Left ventricle myocardium inferior (tissue), 1 donor: ENCODE measurements at regions not wholly inside any gene's neighbourhood (a gene's known extent, or its start where the extent isn't known, plus 50 kb on each side); places are given as distances from the start of the nearest gene placed in this dataset.

Source experiments
- DNase-seq: peaks from one replicate; pipeline ENCODE4 v3.0.0-alpha.2; 2020
- H3K27ac ChIP-seq: fragments of 200-600 bp; replicated peaks from 2 replicates; pipeline ENCODE4 v1.8.0; 2021
- H3K27me3 ChIP-seq: fragments of 200-600 bp; 2 replicates; pipeline ENCODE4 v1.8.0; 2021; ENCODE audit warnings: low read depth
- H3K36me3 ChIP-seq: fragments of 200-600 bp; 2 replicates; pipeline ENCODE4 v1.8.0; 2021
- H3K4me1 ChIP-seq: fragments of 200-600 bp; 2 replicates; pipeline ENCODE4 v1.8.0; 2021
- H3K4me3 ChIP-seq: fragments of 200-600 bp; 2 replicates; pipeline ENCODE4 v1.8.0; 2021; ENCODE audit warnings: mild to moderate bottlenecking, moderate library complexity
- H3K9me3 ChIP-seq: fragments of 200-600 bp; replicated peaks from 2 replicates; pipeline ENCODE4 v1.8.0; 2021
- intact Hi-C: fragments of 100-400 bp; cut with micrococcal nuclease; formaldehyde crosslinking; loops from one replicate; pipeline ENCODE4 v1.11.0; 2022
- TF ChIP-seq, protein P1 (sequence below): fragments of 200-600 bp; IDR thresholded peaks from 2 replicates; pipeline ENCODE4 v1.8.0; 2021; ENCODE audit warnings: antibody characterized with exemption, mild to moderate bottlenecking, borderline replicate concordance
- donor health status: DM: no; HTN: yes; CAD: no; lungs with severe emphysema.

DNA sequence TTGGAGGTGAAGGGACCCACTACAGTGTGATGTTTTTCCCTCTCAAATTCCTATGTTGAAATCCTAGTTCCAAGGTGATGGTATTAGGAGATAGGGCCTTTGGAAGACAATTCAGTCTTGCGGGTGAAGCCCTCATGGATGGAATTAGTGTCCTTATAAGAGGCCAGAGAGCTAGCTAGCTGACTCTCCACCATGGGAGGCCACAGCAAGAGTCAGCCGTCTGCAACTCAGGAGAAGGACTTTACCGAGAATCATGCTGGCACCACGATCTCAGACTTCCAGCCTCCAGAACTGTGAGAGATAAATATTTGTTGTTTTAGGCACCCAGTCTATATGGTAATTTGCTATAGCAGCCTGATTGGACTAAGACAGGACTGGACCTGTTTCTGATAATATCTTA is 461.4 kb downstream of the TSN start:
- intact Hi-C loops: no loop called here
- TF ChIP-seq, protein P1, sequence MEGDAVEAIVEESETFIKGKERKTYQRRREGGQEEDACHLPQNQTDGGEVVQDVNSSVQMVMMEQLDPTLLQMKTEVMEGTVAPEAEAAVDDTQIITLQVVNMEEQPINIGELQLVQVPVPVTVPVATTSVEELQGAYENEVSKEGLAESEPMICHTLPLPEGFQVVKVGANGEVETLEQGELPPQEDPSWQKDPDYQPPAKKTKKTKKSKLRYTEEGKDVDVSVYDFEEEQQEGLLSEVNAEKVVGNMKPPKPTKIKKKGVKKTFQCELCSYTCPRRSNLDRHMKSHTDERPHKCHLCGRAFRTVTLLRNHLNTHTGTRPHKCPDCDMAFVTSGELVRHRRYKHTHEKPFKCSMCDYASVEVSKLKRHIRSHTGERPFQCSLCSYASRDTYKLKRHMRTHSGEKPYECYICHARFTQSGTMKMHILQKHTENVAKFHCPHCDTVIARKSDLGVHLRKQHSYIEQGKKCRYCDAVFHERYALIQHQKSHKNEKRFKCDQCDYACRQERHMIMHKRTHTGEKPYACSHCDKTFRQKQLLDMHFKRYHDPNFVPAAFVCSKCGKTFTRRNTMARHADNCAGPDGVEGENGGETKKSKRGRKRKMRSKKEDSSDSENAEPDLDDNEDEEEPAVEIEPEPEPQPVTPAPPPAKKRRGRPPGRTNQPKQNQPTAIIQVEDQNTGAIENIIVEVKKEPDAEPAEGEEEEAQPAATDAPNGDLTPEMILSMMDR: no peak
- H3K9me3 ChIP-seq: no peaks in the 10 kb centered on the region

DNA sequence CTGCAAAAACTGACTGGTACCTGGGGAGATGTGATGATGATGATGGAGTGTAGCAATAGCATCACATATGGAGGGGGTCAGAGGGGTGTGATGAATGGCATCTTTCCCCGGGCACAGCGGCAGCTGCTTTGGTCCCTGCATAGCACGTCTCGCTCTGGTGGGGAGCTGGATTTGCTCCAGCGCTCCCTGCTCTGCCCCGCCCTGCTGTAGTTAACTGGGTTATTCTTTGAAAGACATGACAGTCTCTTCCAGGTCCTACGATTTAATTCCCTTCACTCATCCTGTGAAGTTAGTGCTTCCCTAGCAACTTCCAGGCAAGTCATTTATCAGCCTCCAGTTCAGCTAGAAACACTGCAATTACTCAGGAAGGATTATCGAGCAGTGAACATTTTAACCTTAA is 463.1 kb downstream of the TSN start:
- Histone ChIP-seq H3K27ac (no peak overlapping the region), H3K9me3 (no peaks in the 10 kb centered on the region), H3K36me3 (no peaks in the 10 kb centered on the region), H3K27me3 (peaks cover 13% of the 10 kb centered on the region), H3K4me1 (no peaks in the 10 kb centered on the region), H3K4me3 (no peak overlapping the region)
- intact Hi-C loops: no loop called here
- no peak for DNase-seq
- TF ChIP-seq, protein P1: no peak

More for the DNA sequence above, 461.4 kb downstream of the TSN start:
- no peaks in the 10 kb centered on the region for H3K4me1 ChIP-seq
- H3K4me3 ChIP-seq: no peak overlapping the region
- no peak for DNase-seq
- no peak overlapping the region for H3K27ac ChIP-seq
- no peaks in the 10 kb centered on the region for H3K36me3 ChIP-seq
- H3K27me3 ChIP-seq: peaks cover 11% of the 10 kb centered on the region

- Histone ChIP-seq H3K4me1 (no peaks in the 10 kb centered on the region), H3K27me3 (peaks cover 16% of the 10 kb centered on the region), H3K9me3 (no peaks in the 10 kb centered on the region), H3K27ac (no peak overlapping the region), H3K36me3 (no peaks in the 10 kb centered on the region), H3K4me3 (no peak overlapping the region)
- intact Hi-C loops: no loop called here
- TF ChIP-seq, protein P1: no peak
- DNase-seq: no peak
Measured at GRCh38 chr2:122219504-122219903, 464.1 kb downstream of the TSN start.

- H3K36me3 ChIP-seq: no peaks in the 10 kb centered on the region
- no peak overlapping the region for H3K27ac ChIP-seq
- H3K4me3 ChIP-seq: no peak overlapping the region
- intact Hi-C loops: no loop called here
- H3K4me1 ChIP-seq: no peaks in the 10 kb centered on the region
- peaks cover 13% of the 10 kb centered on the region for H3K27me3 ChIP-seq
- TF ChIP-seq, protein P1: no peak
- H3K9me3 ChIP-seq: no peaks in the 10 kb centered on the region
- no peak for DNase-seq
Measured at GRCh38 chr2:122221665-122222064, 466.2 kb downstream of the TSN start.

- H3K27me3 ChIP-seq: peaks cover 17% of the 10 kb centered on the region
- intact Hi-C loops: no loop called here
- TF ChIP-seq, protein P1: no peak
- no peak for DNase-seq
- no peaks in the 10 kb centered on the region for H3K4me1 ChIP-seq
- no peaks in the 10 kb centered on the region for H3K9me3 ChIP-seq
- H3K4me3 ChIP-seq: no peak overlapping the region
- H3K36me3 ChIP-seq: no peaks in the 10 kb centered on the region
- no peak overlapping the region for H3K27ac ChIP-seq
Measured at GRCh38 chr2:122231296-122231695, 475.8 kb downstream of the TSN start.

DNA sequence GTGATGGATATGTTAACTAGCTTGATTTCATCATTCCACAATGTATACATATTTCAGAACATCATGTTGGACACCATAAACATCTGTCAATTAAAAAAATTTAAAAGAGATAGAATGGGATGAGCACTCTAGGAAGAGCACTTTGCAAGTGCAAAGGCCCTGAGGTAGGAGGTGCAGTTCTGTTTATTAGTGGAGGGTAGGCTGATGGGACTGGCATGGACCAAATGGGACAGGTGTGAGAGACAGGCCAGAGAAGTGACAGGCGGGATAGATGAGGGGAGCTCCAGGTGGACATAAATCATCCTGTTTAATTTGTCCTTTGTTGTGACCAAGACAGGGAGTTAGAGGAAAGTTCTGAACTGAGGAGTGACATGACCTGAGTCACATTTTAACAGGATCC is 477.9 kb downstream of the TSN start:
- no peaks in the 10 kb centered on the region for H3K36me3 ChIP-seq

More for the DNA sequence above, 477.9 kb downstream of the TSN start:
- H3K9me3 ChIP-seq: no peaks in the 10 kb centered on the region
- no peaks in the 10 kb centered on the region for H3K4me1 ChIP-seq
- DNase-seq: no peak
- intact Hi-C loops: no loop called here
- TF ChIP-seq, protein P1: no peak
- peaks cover 11% of the 10 kb centered on the region for H3K27me3 ChIP-seq
- H3K27ac ChIP-seq: no peak overlapping the region
- H3K4me3 ChIP-seq: no peak overlapping the region
